WTC11 (cell line): ENCODE measurements at regions not wholly inside any gene's neighbourhood (a gene's known extent, or its start where the extent isn't known, plus 50 kb on each side); places are given as distances from the start of the nearest gene placed in this dataset.

Experiments
- FOXP1 ChIP-seq: sonication (generic); formaldehyde crosslinking; IDR thresholded peaks from 2 replicates; pipeline ENCODE4 v1.8.0; 2022; ENCODE audit warnings: missing genetic modification reagents, mild to moderate bottlenecking, moderate library complexity, borderline replicate concordance
- JUN ChIP-seq: sonication (generic); formaldehyde crosslinking; IDR thresholded peaks from 2 replicates; pipeline ENCODE4 v1.8.0; 2023; ENCODE audit warnings: mild to moderate bottlenecking, missing genetic modification reagents
- NR2C2 ChIP-seq: sonication (generic); formaldehyde crosslinking; IDR thresholded peaks from 2 replicates; pipeline ENCODE4 v1.8.0; 2022; ENCODE audit warnings: mild to moderate bottlenecking, missing genetic modification reagents
- TCF7 ChIP-seq: sonication (generic); formaldehyde crosslinking; IDR thresholded peaks from 2 replicates; pipeline ENCODE4 v1.8.0; 2022; ENCODE audit warnings: mild to moderate bottlenecking, low read depth, missing genetic modification reagents, moderate library complexity
- ZBTB21 ChIP-seq: sonication (generic); formaldehyde crosslinking; IDR thresholded peaks from 2 replicates; pipeline ENCODE4 v1.8.1; 2023; ENCODE audit warnings: mild to moderate bottlenecking, missing genetic modification reagents, borderline replicate concordance
- TF ChIP-seq, protein P1 (sequence below): sonication (generic); formaldehyde crosslinking; IDR thresholded peaks from 2 replicates; pipeline ENCODE4 v1.8.1; 2023; ENCODE audit warnings: mild to moderate bottlenecking, moderate library complexity, missing genetic modification reagents
- TF ChIP-seq, protein P2 (sequence below): fragments of 200-600 bp; IDR thresholded peaks from 2 replicates; pipeline ENCODE4 v1.8.0; 2022; ENCODE audit warnings: antibody characterized with exemption
- TF ChIP-seq, protein P3 (sequence below): sonication (generic); formaldehyde crosslinking; IDR thresholded peaks from 2 replicates; pipeline ENCODE4 v1.8.0; 2022; ENCODE audit warnings: mild to moderate bottlenecking, missing genetic modification reagents
- TF ChIP-seq, protein P4 (sequence below): sonication (generic); formaldehyde crosslinking; IDR thresholded peaks from 2 replicates; pipeline ENCODE4 v1.8.0; 2022; ENCODE audit warnings: mild to moderate bottlenecking, missing genetic modification reagents
- TF ChIP-seq, protein P5 (sequence below): sonication (generic); formaldehyde crosslinking; conservative IDR thresholded peaks from 2 replicates; pipeline ENCODE4 v1.8.1; 2023; ENCODE audit warnings: mild to moderate bottlenecking, low read depth, missing genetic modification reagents, moderate library complexity
- TF ChIP-seq, protein P6 (sequence below): sonication (generic); formaldehyde crosslinking; IDR thresholded peaks from 2 replicates; pipeline ENCODE4 v1.8.1; 2023; ENCODE audit warnings: mild to moderate bottlenecking, missing genetic modification reagents
- TF ChIP-seq, protein P7 (sequence below): sonication (generic); formaldehyde crosslinking; IDR thresholded peaks from 2 replicates; pipeline ENCODE4 v1.8.1; 2022; ENCODE audit warnings: mild to moderate bottlenecking, moderate library complexity, missing genetic modification reagents
- TF ChIP-seq, protein P8 (sequence below): sonication (generic); formaldehyde crosslinking; IDR thresholded peaks from 2 replicates; pipeline ENCODE4 v1.8.0; 2023; ENCODE audit warnings: missing genetic modification reagents
- TF ChIP-seq, protein P9 (sequence below): sonication (generic); formaldehyde crosslinking; IDR thresholded peaks from 2 replicates; pipeline ENCODE4 v1.8.1; 2023; ENCODE audit warnings: mild to moderate bottlenecking, missing genetic modification reagents, moderate library complexity

DNA sequence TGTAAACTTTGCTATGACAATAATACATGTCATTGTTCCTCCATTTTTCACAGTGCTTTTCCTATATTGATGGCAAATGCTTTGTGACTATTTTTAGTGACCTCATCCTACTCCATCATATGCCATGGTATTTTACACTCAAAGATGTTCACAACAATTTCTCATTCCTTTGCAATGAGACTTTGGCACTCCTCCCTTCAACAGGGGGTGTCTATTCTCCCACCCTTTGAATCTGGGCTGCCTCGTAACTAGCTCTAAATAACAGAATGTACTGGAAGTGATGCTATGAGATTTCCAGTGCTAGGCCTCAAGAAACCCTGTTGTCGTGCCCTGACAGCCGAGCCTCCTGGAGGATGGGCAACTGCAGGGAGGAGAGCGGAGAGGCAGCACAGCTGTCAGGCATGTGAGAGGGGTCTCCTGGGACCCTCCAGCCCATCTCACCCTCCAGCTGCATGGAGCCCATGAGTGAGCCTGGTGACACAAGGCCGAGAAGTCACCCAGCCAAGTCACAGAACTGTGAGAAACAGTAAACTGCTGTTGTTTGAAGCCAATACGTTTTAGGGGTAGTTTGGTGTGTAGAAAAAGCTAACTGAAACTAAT, 103.1 kb upstream of the APCDD1 start:
- TF ChIP-seq TCF7 (no peak), NR2C2 (CRISPR knock-in tag) (no peak), JUN (CRISPR knock-in tag) (no peak), ZBTB21 (CRISPR knock-in tag) (no peak), FOXP1 (no peak)
- TF ChIP-seq, protein P1, sequence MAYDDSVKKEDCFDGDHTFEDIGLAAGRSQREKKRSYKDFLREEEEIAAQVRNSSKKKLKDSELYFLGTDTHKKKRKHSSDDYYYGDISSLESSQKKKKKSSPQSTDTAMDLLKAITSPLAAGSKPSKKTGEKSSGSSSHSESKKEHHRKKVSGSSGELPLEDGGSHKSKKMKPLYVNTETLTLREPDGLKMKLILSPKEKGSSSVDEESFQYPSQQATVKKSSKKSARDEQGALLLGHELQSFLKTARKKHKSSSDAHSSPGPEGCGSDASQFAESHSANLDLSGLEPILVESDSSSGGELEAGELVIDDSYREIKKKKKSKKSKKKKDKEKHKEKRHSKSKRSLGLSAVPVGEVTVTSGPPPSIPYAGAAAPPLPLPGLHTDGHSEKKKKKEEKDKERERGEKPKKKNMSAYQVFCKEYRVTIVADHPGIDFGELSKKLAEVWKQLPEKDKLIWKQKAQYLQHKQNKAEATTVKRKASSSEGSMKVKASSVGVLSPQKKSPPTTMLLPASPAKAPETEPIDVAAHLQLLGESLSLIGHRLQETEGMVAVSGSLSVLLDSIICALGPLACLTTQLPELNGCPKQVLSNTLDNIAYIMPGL (CRISPR knock-in tag): no peak
- TF ChIP-seq, protein P2, sequence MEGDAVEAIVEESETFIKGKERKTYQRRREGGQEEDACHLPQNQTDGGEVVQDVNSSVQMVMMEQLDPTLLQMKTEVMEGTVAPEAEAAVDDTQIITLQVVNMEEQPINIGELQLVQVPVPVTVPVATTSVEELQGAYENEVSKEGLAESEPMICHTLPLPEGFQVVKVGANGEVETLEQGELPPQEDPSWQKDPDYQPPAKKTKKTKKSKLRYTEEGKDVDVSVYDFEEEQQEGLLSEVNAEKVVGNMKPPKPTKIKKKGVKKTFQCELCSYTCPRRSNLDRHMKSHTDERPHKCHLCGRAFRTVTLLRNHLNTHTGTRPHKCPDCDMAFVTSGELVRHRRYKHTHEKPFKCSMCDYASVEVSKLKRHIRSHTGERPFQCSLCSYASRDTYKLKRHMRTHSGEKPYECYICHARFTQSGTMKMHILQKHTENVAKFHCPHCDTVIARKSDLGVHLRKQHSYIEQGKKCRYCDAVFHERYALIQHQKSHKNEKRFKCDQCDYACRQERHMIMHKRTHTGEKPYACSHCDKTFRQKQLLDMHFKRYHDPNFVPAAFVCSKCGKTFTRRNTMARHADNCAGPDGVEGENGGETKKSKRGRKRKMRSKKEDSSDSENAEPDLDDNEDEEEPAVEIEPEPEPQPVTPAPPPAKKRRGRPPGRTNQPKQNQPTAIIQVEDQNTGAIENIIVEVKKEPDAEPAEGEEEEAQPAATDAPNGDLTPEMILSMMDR: no peak
- TF ChIP-seq, protein P3, sequence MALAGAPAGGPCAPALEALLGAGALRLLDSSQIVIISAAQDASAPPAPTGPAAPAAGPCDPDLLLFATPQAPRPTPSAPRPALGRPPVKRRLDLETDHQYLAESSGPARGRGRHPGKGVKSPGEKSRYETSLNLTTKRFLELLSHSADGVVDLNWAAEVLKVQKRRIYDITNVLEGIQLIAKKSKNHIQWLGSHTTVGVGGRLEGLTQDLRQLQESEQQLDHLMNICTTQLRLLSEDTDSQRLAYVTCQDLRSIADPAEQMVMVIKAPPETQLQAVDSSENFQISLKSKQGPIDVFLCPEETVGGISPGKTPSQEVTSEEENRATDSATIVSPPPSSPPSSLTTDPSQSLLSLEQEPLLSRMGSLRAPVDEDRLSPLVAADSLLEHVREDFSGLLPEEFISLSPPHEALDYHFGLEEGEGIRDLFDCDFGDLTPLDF (CRISPR knock-in tag): no peak
- TF ChIP-seq, protein P4, sequence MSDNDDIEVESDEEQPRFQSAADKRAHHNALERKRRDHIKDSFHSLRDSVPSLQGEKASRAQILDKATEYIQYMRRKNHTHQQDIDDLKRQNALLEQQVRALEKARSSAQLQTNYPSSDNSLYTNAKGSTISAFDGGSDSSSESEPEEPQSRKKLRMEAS: no peak
- TF ChIP-seq, protein P5, sequence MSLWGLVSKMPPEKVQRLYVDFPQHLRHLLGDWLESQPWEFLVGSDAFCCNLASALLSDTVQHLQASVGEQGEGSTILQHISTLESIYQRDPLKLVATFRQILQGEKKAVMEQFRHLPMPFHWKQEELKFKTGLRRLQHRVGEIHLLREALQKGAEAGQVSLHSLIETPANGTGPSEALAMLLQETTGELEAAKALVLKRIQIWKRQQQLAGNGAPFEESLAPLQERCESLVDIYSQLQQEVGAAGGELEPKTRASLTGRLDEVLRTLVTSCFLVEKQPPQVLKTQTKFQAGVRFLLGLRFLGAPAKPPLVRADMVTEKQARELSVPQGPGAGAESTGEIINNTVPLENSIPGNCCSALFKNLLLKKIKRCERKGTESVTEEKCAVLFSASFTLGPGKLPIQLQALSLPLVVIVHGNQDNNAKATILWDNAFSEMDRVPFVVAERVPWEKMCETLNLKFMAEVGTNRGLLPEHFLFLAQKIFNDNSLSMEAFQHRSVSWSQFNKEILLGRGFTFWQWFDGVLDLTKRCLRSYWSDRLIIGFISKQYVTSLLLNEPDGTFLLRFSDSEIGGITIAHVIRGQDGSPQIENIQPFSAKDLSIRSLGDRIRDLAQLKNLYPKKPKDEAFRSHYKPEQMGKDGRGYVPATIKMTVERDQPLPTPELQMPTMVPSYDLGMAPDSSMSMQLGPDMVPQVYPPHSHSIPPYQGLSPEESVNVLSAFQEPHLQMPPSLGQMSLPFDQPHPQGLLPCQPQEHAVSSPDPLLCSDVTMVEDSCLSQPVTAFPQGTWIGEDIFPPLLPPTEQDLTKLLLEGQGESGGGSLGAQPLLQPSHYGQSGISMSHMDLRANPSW (CRISPR knock-in tag): no peak
- TF ChIP-seq, protein P6, sequence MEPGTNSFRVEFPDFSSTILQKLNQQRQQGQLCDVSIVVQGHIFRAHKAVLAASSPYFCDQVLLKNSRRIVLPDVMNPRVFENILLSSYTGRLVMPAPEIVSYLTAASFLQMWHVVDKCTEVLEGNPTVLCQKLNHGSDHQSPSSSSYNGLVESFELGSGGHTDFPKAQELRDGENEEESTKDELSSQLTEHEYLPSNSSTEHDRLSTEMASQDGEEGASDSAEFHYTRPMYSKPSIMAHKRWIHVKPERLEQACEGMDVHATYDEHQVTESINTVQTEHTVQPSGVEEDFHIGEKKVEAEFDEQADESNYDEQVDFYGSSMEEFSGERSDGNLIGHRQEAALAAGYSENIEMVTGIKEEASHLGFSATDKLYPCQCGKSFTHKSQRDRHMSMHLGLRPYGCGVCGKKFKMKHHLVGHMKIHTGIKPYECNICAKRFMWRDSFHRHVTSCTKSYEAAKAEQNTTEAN (CRISPR knock-in tag): no peak
- TF ChIP-seq, protein P7, sequence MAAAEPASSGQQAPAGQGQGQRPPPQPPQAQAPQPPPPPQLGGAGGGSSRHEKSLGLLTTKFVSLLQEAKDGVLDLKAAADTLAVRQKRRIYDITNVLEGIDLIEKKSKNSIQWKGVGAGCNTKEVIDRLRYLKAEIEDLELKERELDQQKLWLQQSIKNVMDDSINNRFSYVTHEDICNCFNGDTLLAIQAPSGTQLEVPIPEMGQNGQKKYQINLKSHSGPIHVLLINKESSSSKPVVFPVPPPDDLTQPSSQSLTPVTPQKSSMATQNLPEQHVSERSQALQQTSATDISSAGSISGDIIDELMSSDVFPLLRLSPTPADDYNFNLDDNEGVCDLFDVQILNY (CRISPR knock-in tag): no peak
- TF ChIP-seq, protein P8, sequence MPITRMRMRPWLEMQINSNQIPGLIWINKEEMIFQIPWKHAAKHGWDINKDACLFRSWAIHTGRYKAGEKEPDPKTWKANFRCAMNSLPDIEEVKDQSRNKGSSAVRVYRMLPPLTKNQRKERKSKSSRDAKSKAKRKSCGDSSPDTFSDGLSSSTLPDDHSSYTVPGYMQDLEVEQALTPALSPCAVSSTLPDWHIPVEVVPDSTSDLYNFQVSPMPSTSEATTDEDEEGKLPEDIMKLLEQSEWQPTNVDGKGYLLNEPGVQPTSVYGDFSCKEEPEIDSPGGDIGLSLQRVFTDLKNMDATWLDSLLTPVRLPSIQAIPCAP: no peak
- TF ChIP-seq, protein P9, sequence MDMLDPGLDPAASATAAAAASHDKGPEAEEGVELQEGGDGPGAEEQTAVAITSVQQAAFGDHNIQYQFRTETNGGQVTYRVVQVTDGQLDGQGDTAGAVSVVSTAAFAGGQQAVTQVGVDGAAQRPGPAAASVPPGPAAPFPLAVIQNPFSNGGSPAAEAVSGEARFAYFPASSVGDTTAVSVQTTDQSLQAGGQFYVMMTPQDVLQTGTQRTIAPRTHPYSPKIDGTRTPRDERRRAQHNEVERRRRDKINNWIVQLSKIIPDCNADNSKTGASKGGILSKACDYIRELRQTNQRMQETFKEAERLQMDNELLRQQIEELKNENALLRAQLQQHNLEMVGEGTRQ (CRISPR knock-in tag): no peak
